ENCODE measurements at regions not wholly inside any gene's neighbourhood (a gene's known extent, or its start where the extent isn't known, plus 50 kb on each side); places are given as distances from the start of the nearest gene placed in this dataset.

DNA sequence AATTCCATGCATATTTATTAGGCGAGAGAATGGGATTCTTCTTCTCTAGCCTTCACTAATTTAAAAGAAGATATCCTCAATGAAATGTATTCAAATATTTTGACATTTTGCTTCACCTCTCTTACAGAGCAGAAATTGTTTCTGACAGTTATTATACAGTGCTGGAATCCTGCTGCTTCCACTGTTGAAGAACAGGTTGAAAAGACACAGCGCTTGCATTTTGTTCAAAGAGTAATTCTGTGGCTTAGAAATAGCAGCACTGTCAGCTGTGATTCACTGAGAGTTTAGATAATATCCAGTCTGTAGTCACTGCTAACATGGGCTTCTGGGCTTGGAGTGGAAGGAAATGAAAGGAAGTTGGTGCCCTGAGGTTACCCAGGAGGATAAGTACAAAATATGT lies 117.1 kb upstream of the FBXL4 start (continued):
- TF ChIP-seq ASH2L (IDR thresholded peaks at IDR 0.05; ENCODE audit: low read length): no peak
- TF ChIP-seq ATF3 (IDR thresholded peaks at IDR 0.05; ENCODE audit: insufficient read depth, low read depth, low read length): no peak
- no peak for TF ChIP-seq TAF1 (IDR thresholded peaks at IDR 0.05; ENCODE audit: low read depth, low read length)
- no peak for TF ChIP-seq SP2 (IDR thresholded peaks at IDR 0.05; ENCODE audit: low read length)
- TF ChIP-seq SRF (IDR thresholded peaks at IDR 0.05; ENCODE audit: low read depth, low read length): no peak
- TF ChIP-seq GABPA (IDR thresholded peaks at IDR 0.05; ENCODE audit: borderline replicate concordance, insufficient read depth, low read length): no peak
